ENCODE measurements at regions not wholly inside any gene's neighbourhood (a gene's known extent, or its start where the extent isn't known, plus 50 kb on each side); places are given as distances from the start of the nearest gene placed in this dataset.

GRCh38 chr15:95601525-95601924, 729.0 kb upstream of the NR2F2 start:
- TF ChIP-seq CTCF (IDR thresholded peaks at IDR 0.05) (no peak), POLR2A (IDR thresholded peaks at IDR 0.05) (no peak), POLR2AphosphoS5 (IDR thresholded peaks at IDR 0.05) (no peak)
